SW480 (cell line): ENCODE measurements at regions not wholly inside any gene's neighbourhood (a gene's known extent, or its start where the extent isn't known, plus 50 kb on each side); places are given as distances from the start of the nearest gene placed in this dataset.

Experiments used
- DNase-seq: peaks from one replicate; pipeline ENCODE4 v3.0.0-alpha.2; 2016; ENCODE audit warnings: low spot score

GRCh38 chrX:118167361-118167760 is 50.8 kb upstream of the KLHL13 start:
- DNase-seq: no peak

- DNase-seq: no peak
Observed at GRCh38 chrX:118171356-118171755, 54.7 kb upstream of the KLHL13 start.

- no peak for DNase-seq
Observed at GRCh38 chrX:118174516-118175098, 58.0 kb upstream of the KLHL13 start.

GRCh38 chrX:118177708-118178107 is 61.1 kb upstream of the KLHL13 start:
- DNase-seq: no peak

DNA sequence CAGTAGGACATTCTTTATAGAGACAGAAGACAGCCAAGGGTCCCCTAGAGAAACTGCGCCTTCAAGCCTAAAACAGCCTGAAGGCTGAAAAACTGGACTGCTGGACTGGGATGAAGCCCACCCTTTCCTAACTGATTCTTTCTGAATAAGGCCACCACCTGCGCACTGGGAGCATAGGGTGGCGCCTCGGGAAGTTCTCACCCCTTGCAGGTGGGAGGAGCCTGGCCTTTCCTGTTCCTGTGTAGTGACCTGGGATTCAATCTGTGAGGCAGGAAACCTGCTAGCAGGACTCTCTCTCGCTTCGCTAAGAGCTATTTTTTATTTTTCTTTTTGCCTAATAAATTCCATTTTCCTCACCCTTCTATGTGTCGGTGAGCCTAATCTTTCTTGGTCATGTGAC is 61.8 kb upstream of the KLHL13 start:
- DNase-seq: no peak

GRCh38 chrX:118179161-118179560 is 62.6 kb upstream of the KLHL13 start:
- DNase-seq: no peak

GRCh38 chrX:118179718-118180117 is 63.1 kb upstream of the KLHL13 start:
- DNase-seq: no peak

DNA sequence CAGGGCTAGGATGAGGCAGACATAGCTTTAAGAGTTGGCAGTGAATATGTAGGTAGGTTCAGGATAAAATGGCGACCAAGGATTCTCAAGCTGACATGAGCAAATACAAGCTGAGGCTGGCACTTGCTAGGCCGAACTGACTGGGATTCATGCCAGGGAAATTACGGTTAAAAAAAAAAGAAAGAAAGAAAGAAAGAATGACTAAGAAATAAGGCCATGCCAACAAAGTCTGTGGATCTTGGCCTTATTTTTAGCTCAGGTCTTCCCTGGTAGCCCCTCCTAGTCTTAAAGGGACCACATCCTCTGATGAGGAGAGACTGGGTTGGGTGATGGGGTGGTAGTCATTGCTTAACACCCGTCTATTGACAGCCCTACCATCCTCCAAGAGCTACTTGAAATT is 64.4 kb upstream of the KLHL13 start:
- DNase-seq: no peak

DNA sequence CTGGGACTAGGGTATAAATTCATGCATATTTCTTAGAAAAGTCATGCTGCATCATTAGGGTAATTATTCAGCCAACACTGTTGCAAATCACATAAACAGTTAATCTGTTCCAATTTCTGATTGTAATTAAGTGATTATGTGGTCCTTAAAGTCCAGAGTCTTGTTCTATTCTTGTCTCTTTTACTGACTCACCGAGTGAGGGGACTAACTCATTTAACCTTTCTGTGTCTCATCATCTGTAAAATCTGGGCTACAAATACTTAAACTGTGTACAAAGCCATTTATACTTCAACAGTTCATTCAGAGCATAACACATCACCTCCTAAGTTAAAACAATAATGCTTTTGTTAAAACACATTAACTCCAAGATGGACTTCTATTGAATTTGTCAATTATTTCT is 65.4 kb upstream of the KLHL13 start:
- DNase-seq: no peak

DNA sequence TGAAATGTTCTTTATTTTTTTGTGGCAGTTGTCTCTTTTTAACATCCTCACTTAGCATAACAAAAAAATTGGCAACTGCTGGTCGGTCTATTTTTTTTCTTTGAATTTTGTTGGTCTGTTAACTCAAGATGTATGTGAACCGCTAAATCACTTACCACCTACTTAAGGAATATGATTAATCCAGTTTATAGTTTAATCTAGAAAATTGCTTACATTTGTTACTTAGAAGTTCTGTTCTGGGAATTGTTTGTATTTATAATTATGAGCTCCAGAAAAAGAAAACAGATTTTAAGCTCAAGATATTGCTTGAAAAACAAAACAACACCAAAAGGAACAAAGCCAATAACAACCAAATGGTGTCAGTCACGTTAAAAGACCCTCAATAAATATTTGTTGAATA is 66.1 kb upstream of the KLHL13 start:
- DNase-seq: no peak

DNA sequence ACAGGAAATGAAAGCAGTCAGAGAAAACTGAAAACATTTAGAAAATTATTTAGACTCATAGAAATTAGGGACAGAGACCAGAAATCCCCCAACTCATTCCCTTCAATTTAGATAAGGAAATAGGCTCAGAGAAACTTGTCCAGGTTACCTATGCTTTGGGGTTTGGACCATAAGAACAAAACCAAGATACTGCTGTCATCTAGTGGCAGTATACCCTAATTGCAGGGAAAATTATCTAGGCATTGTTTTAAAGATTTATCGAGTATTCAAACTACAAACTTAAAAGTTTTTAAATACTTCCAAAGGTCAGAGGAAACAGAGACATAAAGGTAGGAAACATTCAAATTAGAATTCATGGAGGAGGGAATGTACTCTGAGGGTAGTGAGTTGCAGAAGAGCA is 67.0 kb upstream of the KLHL13 start:
- DNase-seq: no peak

DNA sequence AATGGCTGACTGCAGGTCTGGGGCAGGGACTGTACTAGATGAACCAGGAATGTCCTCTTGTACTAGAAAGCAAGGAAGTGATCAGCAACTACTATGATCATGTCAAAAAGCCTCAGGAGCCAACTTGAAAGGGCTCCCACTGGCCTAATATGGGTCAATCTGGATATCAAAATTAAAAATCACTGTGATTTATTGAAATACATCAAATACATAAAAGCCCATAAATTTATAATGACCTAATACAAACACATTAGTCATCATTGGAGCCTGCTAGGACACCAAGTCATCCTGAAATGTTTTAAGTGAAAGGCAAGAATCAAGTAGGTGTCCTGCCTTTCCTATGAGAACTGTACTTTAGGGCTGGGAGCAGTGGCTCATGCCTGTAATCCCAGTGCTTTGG is 70.5 kb upstream of the KLHL13 start:
- no peak for DNase-seq

DNA sequence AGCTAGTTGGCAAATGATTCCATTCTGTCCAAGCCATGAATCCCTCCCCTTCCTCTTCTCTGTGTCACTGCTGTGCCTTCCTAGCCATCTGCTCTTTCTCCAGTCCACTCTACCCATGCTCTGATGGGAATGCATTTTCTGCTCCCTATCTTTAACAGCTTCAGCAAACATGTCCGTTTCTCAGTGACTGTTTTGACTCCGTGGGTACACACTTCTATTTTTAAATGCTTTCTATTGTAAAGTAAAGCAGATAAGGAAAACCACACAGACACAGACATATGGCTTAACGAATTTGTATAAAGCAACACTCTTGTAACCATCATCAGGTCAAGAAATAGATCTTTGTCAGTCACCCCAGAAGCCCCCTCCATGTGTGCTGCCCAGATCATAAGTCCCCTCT is 72.4 kb upstream of the KLHL13 start:
- no peak for DNase-seq

DNA sequence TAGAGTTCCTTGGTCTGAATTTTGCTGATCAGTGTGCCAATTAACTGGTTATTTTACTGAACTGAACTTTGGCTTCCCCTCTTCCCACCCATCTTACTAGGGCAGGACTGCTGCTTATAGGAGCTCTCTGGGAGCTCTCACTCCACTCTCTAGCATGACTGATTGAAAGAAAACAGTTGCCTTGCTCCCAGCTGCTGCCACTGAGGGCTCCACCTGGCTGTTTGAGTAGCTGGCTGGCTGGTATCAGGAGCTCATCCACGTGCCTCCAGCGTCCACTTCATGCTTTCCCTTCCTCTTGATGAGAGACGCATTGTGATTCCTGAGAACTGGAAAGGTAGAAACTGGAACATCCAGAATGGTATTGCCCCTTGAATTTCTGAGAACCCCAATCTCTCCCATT is 73.0 kb upstream of the KLHL13 start:
- no peak for DNase-seq

GRCh38 chrX:118197730-118198129 is 81.1 kb upstream of the KLHL13 start:
- DNase-seq: no peak

DNA sequence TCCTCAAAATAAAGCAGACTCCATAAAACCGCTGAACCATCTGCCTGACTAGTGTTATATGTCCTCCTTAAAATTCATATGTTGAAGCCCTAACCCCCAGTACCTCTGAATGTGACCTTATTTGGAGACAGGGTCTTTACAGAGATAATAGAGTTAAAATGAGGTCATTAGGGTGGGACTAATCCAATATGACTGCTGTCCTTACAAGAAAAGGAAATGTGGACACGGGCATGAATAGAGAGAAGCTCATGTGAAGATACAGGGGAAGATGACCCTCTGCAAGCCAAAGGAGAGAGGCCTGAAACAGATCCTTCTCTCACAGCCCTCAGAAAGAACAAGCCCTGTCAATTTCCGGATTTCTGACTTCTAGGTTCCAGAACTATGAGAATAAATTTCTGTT is 82.0 kb upstream of the KLHL13 start:
- DNase-seq: no peak

- DNase-seq: no peak
Observed at GRCh38 chrX:118199997-118200396, 83.4 kb upstream of the KLHL13 start.

- DNase-seq: no peak
Observed at GRCh38 chrX:118205421-118206395, 89.1 kb upstream of the KLHL13 start.

DNA sequence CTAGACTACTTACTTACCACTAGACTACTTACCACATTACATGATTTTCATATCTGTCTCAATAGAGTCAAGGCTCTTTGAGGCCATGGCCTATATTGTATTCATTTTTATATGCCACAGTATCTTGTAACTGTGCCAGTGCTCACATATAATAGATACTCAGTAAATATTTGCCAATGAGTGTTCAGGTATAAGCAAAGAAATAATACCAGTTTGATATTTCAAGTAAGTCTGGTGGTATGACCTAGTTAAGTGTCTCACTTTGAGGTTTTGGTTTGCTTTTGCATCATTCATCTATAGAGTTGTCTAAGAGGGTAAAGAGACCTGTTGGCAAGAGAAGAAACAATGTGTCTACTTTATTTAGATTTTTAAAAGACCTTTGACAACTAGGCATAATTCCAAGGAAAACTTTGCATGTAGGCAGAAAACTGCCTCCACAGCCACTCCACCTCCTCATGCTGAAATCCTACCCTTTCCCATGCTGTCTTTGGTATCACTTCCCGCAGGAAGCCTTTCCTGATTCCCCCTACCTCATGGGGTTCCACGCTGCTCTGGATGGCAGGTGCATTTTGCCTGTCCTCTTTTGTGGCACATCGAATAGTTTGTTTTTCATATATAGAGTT is 91.3 kb upstream of the KLHL13 start:
- no peak for DNase-seq

- no peak for DNase-seq
Observed at GRCh38 chrX:118208481-118208880, 91.9 kb upstream of the KLHL13 start.

- DNase-seq: no peak
Observed at GRCh38 chrX:118211891-118212816, 95.5 kb upstream of the KLHL13 start.

DNA sequence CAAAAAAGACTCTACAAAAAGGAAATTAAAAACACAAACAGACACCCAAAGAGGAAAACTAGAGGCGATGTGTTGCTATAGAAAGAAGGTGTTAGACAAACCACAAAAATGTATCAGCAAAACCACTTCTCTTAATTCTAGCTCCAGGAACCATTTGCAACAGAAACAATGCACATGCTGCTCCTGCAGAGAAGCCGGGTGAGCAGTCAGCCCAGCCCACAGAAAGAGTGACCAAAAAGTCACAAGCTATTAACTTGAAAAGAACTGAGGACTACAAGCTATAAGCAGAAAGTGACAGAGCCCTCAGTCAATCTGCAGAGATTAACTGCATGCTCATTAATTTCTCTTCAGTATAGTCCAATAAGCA is 96.2 kb upstream of the KLHL13 start:
- DNase-seq: no peak
